ENCODE measurements at regions not wholly inside any gene's neighbourhood (a gene's known extent, or its start where the extent isn't known, plus 50 kb on each side); places are given as distances from the start of the nearest gene placed in this dataset.

DNA sequence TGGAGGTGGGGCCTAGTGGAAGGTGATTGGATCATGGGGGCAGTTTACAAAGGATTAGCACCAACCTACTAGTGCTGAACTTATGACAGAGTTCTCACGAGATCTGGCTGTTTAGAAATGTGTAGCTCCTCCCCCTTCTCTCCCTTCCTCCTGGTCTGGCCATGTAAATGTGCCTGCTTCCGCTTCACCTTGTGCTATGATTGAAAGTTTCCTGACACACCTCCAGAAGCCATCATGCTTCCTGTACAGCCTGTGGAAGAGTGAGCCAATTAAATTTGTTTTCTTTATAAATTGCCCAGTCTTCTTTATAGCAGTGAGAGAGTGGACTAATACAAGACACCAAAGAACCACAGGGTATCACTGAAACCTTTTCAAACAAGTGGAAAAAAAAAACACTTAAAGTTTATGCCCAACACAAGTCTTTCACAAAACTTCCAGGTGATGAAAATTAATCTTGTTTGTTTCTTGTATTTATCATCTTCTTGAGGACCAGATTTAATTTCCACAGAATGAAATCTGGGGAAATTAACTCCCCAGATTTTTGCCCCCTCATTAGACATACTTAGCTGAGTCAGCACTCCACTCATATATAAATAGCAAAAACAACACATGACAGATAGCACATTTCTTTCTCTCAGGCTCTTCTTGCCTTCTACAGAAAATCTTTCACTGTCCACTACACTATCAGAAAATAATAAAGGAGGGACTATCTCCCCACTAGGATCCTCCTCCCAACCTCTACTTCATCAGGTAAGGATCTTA, 847.2 kb downstream of the TUSC7 start:
- Histone ChIP-seq H3K9me3 (no peaks in the 10 kb centered on the region), H3K4me1 (no peaks in the 10 kb centered on the region), H3K27ac (no peak overlapping the region), H3K36me3 (ENCODE audit: insufficient read depth in 1 of 2, low read depth in 1 of 2) (no peaks in the 10 kb centered on the region), H3K4me3 (no peak overlapping the region), H3K27me3 (ENCODE audit: insufficient read depth in 3 of 3, low read length in 2 of 3) (peaks cover 0 to 3% (median 0%) of the 10 kb centered on the region in 3 donors)
- ATAC-seq, result no peak
- no peak for DNase-seq
- intact Hi-C loops (cut with DNase I), result no loop called here
- TF ChIP-seq, protein P1, sequence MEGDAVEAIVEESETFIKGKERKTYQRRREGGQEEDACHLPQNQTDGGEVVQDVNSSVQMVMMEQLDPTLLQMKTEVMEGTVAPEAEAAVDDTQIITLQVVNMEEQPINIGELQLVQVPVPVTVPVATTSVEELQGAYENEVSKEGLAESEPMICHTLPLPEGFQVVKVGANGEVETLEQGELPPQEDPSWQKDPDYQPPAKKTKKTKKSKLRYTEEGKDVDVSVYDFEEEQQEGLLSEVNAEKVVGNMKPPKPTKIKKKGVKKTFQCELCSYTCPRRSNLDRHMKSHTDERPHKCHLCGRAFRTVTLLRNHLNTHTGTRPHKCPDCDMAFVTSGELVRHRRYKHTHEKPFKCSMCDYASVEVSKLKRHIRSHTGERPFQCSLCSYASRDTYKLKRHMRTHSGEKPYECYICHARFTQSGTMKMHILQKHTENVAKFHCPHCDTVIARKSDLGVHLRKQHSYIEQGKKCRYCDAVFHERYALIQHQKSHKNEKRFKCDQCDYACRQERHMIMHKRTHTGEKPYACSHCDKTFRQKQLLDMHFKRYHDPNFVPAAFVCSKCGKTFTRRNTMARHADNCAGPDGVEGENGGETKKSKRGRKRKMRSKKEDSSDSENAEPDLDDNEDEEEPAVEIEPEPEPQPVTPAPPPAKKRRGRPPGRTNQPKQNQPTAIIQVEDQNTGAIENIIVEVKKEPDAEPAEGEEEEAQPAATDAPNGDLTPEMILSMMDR (IDR thresholded peaks at IDR 0.05), result no peak
- WGBS, 3 donors, result 58 to 65% (median 60%) methylated on average over 2 of the region's 2 CpGs

DNA sequence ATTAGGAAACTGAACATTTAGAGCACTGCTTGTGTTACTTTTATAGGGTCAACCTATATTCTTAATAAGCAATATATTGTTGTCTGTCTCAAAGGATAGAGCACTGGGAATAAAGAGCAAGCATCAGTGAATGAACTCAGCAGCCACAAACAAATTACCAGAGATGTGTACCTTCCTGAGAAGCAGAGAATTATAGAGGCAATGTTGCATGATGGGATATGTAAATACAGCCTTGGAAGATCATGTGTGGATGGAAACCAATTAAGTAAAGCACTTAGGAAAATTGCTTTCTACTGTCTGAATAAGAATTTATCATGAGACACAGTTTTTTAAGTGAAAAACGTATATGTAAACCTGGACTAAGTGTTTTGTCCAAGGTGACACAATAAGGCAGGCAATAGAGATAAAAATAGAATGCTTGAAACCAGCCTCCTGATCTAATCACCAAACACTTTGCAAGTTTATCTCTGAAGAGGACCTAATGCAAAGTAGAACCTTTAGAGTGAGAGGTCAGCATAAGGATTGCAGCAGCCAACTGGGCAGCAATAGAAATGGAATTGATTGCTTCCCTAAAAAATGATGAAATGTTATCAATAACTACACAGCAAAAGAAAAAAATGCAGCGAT, 848.0 kb downstream of the TUSC7 start:
- no peaks in the 10 kb centered on the region for H3K4me1 ChIP-seq
- WGBS, 3 donors, result 70 to 76% (median 75%) methylated on average over 2 of the region's 2 CpGs

DNA sequence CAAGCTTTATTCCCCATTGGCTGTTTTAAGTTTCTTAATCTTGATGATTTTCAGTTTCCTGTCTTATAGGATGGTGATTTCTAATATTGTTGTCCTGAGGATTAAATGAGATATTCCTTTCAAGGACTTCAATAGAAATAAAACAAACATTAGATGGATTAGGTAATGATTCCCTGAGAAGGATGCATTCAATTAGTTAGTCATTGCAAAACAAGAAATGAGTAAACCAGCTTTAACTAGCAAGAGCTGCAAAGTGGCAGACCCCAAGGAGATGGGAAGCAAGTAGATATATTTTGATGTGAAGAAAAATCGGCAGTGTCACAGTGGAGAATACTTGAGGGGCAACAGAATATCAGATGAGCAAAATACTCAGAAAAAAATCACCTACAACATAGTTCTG, 849.1 kb downstream of the TUSC7 start:
- Histone ChIP-seq H3K4me1 (no peaks in the 10 kb centered on the region), H3K9me3 (no peaks in the 10 kb centered on the region), H3K27me3 (ENCODE audit: insufficient read depth in 3 of 3, low read length in 2 of 3) (no peaks in the 10 kb centered on the region), H3K4me3 (no peak overlapping the region), H3K27ac (no peak overlapping the region), H3K36me3 (ENCODE audit: insufficient read depth in 1 of 2, low read depth in 1 of 2) (no peaks in the 10 kb centered on the region)
- ATAC-seq (no peak), DNase-seq (no peak)
- 77 to 78% (median 77%) methylated on average over 1 of the region's 1 CpG for WGBS, 3 donors
- TF ChIP-seq, protein P1 (IDR thresholded peaks at IDR 0.05), result no peak
- intact Hi-C loops (cut with DNase I), result no loop called here

More for the DNA sequence above, 848.0 kb downstream of the TUSC7 start:
- H3K4me3 ChIP-seq, result no peak overlapping the region
- TF ChIP-seq, protein P1 (IDR thresholded peaks at IDR 0.05), result no peak
- H3K9me3 ChIP-seq, result no peaks in the 10 kb centered on the region
- no peak for ATAC-seq
- intact Hi-C loops (cut with DNase I), result no loop called here
- DNase-seq, result no peak
- no peaks in the 10 kb centered on the region for H3K36me3 ChIP-seq (ENCODE audit: insufficient read depth in 1 of 2, low read depth in 1 of 2)
- H3K27ac ChIP-seq, result no peak overlapping the region
- peaks cover 0 to 3% (median 0%) of the 10 kb centered on the region in 3 donors for H3K27me3 ChIP-seq (ENCODE audit: insufficient read depth in 3 of 3, low read length in 2 of 3)

DNA sequence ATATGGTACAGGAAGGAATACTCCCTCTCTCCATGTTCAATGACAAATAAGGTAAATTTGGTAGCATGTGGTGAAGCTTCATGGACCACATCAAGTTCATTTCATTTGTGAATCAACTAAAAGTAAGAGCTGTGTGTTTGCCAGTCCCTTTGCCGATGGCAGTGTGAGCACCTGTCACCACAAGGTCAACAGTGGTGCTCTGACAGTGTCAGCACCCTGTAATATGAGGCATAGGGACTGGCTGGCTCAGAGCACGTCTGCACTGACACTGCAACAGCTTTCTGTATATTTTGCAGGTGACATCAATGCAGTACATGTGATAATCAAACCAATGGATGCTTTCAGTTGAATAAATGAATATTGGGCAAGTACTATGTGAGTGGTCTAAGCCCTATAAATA, 852.4 kb downstream of the TUSC7 start:
- intact Hi-C loops (cut with DNase I), result no loop called here
- Histone ChIP-seq H3K4me1 (no peaks in the 10 kb centered on the region), H3K27me3 (ENCODE audit: insufficient read depth in 3 of 3, low read length in 2 of 3) (no peaks in the 10 kb centered on the region), H3K9me3 (no peaks in the 10 kb centered on the region), H3K4me3 (no peak overlapping the region), H3K36me3 (ENCODE audit: insufficient read depth in 1 of 2, low read depth in 1 of 2) (no peaks in the 10 kb centered on the region), H3K27ac (no peak overlapping the region)
- TF ChIP-seq, protein P1 (IDR thresholded peaks at IDR 0.05), result no peak
- DNase-seq (no peak), ATAC-seq (no peak)
- 36 to 48% (median 45%) methylated on average over 2 of the region's 2 CpGs for WGBS, 3 donors
